CD4-positive, alpha-beta T cell treated with Interleukin-10 for 1 hour (primary cell): ENCODE measurements at regions not wholly inside any gene's neighbourhood (a gene's known extent, or its start where the extent isn't known, plus 50 kb on each side); places are given as distances from the start of the nearest gene placed in this dataset.

ENCODE experiments used
- DNase-seq: peaks from one replicate; pipeline ENCODE4 v3.0.0-alpha.2; 2020

DNA sequence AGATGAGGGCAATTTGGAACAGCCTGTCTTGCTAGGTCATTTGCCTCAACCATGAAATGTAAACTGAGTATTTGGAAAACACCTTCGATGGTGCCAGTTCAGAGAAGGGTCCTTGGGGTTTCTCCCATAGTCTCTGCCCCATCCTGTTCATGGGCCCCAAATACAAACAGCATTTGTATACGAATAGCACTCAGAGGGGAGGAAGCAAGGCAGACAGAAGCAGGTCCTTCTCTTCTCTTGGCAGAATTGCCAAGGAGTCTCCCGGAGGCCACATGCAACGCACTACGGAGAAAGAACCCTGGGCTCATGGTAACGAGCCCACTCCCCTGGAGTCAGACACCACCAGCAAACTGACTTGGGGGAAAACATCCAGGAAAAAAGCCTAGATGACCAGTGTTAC, 162.1 kb downstream of the RAB11FIP2 start:
- DNase-seq = no peak

DNA sequence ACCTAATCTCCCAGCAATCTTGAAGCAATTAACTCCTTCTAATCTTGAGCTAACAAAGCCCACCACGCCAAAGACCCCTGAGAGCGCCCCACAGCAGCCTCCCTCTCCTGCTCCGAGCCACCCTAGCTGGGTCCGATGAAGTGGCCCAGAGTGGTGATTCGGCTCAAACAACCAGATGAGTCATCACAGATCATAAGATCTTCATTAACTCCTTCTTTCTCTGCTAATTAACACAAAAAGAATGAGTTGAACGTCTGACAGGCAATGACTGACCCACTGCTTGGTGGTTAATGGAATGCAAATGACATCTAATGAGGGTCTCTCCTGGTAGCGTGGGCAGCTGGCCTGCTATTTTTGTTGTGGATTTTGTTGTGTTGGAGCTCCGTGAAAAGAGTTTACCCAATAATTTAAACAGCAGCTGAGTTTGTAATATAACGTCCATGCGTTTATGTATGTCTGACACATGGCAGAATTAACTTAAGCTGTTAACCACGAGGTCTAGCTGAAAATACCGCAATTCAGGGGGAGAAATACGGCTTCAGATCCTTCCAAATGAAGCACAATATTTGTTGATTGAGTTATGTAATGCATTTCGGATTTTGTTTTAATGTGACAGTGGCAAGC, 161.4 kb downstream of the RAB11FIP2 start:
- no peak for DNase-seq

DNA sequence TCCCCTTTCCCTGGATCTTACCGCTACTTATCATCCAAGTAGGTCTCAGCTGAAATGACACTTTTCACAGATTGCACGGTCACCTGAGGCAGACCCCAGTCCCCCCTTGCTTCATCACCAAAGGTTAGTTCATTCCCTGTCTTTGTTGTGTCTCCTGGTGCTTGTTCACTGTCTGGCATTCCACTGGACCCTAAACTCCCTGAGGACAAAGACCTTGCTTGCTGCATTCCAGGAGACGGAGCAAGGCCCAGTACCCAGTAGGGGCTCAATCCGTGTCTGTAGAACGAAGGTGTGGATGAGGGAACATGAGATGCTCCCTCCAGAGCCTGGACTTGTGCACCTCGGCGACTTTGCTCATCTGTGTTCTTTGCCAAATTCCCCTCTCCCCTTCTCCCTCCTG, 160.0 kb downstream of the RAB11FIP2 start:
- DNase-seq = no peak

DNA sequence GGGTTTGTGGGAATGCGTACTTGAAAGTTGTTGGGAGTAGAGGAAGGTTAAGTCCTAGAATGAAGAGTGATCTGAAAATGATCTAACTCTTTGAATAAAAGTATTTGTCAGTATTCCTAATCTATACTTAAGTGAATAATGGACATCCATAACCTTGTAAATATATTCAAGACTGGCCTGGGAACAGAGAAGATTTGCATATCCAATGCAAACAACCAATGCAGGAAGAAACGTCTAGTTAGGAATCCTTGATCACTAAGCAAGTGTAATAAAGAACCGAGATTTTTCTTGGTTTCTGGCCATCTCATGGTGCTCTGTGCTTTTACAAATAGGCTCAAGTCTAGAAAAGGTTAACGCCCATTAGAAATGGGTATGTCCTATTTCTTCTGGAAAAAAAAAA, 157.1 kb downstream of the RAB11FIP2 start:
- no peak for DNase-seq

DNA sequence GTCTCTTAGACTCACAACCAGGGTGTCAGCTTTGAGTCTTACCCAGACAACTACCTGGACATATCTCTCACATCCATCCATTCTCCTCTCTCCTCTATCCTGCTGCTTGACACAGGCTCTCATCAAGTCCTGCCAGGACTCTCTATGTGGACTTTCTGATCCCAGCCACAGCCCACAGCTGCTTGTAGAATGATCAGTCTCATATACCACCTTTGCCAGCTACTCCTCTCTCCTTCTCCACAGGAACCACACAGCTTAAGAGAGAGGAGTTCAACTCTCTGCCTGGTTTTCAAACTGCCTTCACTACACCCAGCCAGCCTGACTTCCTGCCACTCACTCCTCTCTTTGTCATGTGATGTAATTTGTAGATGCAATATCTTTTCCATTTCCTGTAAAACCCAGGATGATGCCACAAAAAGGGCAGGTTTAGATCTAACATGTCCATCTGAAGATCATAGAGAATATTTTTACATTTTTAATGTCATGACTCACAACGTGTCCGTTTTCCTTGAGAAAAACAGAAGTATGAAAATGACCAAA, 154.0 kb downstream of the RAB11FIP2 start:
- no peak for DNase-seq

DNA sequence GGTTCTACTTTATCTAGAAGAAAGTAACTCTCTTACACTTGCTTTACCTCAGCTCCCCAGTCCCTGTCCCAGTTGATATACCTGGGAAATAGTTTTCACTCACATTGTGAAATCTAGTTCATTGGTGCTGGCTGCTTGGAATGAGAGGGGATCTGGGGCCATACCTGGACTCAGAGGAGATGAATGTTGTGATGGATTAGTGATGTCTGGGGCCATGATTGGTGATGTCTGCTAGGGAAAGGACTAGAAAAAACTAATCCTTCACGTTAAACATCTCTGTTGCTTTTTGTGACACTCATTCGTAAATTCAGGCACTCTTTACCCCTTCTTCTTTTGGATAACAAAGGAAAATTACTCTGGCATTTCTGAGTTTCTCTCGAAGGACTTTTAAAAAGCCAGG, 152.4 kb downstream of the RAB11FIP2 start:
- DNase-seq = no peak

DNA sequence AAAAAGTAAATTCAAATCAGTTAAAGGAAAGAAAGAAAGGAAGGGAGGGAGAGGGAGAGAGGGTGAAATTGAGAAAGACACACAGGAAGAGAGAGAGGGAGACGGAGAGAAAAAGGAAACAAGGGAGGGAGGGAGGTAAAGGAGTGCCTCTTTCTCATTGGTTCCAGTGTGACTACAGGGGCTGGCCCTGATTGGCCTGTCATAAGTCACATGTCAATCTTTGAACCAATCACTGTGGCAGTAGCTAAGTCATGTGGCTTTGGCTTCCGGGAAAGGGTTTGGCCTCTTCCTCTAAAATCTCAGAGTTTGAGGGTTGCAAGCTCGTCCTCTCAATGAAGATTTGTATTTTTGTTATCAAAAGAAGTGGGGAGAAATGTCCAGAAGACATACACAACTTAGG, 150.2 kb downstream of the RAB11FIP2 start:
- no peak for DNase-seq

DNA sequence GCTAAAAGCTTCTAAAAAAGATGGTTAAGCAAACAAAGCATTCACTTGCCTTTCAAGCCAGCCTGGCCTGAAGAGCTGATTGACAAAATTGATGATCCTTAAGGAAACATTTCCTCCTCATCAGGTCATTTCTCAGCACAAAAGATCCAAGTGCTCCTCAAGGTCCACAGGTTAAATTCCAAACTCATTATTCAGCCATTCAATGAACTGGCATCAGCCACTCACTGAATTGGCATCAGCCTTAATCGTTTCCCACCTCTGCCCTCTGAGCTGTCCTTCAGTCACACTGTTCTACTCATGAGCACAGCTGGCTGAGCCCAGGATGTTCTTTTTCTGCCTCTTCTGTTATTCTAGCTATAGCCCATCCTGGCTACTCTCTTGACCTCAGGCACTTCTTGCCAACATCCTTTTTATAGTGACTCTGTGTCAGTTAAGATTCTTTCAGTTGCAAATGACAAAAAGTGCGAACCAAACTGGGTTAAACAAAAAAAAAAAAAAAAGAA, 147.5 kb downstream of the RAB11FIP2 start:
- DNase-seq = no peak

DNA sequence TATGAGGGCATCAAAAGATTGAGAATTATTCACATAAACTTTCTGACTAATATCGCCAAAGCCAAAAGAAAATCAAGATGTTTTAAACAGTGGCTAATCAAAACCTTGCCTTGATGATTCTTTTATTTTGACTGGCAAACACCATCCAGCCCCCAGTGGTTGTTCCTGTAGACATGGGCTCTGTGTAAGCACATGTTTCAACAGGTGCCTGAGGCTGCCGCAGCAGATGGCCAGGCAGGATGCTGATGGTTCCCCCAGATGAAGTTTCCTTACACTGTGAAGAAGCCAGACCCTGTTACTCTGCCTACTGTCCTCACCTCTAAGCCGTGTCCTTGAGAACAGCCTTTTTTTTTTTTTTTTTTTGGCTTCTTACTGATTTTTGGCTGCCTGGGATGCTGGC, 146.5 kb downstream of the RAB11FIP2 start:
- no peak for DNase-seq

DNA sequence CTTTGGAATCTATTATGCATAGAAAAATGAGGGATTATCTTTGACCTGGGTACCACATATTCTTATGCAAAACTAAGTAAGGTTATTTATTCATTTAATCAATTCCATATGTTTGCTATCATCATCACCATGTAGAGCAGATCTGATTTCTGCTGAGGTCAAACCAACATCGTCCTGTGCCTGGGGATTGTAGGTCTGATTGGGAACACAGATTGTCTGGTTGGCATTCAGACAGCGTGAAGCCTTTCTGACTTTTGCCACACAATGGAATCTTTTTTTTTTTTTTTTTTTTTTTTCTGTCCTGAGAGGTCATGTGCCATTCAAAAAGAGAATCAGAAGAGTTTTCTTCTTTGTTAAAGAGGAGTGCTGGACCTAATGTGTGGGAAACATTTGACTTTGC, 142.9 kb downstream of the RAB11FIP2 start:
- no peak for DNase-seq

DNA sequence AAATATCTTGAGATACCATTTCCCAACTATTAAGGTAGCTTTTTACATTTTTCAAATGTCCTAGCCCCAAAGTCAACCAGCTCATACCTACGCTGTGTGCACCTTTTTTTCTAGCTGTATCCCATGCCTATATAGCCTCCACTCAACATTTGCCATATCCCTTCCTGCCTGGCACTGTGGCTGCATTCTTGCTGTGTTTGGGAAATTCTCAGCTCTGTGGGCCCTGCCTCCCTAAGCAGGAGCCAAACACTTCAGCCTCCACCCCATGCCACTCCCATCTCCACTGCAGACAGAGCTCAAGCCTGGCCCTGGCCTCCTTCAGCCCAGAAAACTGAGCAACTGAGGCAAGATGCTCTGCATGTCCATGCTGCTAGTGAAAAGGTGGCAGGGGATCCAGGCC, 141.3 kb downstream of the RAB11FIP2 start:
- no peak for DNase-seq

DNA sequence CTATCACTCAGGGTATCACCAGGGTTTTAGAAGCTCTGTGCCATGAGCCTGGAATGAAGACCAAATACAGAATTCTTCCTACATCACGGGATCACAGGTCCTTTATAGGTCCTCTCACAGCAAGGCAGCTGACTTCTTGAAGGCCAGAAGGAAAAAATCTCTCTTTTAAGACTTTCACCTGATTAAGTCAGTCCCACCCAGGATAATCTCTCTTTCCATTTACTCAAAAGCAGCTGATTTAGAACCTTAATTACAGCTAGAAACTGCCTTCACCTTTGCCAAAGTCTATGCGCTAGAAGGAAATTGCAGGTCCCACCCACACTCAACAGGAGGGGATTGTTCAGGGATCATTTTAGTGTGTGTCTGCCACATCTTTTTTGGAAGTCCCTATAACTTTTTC, 135.1 kb downstream of the RAB11FIP2 start:
- DNase-seq = no peak

DNA sequence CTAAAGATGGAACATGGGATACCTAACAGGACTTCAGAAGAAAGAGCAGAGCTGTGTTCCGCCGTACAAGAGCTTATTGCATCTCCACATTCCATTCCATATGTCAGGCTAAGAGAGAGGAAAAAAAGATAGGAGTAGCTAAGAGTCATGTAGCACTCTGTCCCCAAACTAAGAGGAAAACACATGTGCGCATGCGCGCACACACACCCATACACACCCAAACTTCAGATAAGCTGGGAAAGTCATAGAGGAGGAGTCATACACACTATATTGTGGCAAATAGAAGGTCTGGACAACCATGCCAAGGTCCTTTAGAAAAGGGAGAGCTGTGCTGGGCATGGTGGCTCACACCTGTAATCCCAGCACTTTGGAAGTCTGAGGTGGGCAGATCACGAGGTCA, 132.4 kb downstream of the RAB11FIP2 start:
- no peak for DNase-seq

DNA sequence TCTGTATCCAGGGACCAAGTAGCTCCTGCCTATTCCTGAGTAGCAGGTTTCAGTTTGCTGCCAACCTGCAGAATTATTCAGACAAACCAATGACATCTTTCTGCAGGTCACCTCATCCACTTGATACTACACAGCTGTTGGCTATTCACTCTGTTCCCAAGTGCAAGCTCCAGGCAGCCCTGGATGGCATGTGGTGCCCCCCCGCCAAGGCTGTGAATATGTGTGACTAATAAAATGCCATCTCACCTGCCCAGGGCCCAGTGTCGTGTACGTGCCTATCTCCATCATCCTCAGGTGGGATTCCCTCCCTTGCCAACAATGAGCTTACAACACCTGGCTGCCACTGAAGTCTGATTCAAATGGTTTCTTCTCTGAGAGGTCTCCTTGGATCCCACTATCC, 125.8 kb downstream of the RAB11FIP2 start:
- no peak for DNase-seq

DNA sequence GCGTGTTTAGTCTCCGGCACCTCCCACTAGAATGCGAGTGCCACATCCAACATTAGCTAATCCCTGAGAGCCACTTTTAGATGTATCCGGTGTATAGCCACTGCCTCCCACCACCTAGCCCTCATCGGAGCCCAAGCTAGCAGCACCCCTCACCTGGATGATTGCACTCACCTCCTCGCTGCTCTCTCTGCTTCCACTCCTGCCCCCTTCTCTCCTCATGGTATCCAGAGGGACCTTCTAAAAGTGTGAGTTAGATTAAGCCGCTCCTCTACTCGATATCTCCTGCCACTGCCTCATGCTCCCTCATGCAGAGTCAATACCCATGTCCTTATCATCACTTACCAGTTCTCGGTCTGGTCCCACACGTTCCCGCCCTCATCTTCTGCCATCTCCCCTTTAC, 125.3 kb downstream of the RAB11FIP2 start:
- DNase-seq = no peak

DNA sequence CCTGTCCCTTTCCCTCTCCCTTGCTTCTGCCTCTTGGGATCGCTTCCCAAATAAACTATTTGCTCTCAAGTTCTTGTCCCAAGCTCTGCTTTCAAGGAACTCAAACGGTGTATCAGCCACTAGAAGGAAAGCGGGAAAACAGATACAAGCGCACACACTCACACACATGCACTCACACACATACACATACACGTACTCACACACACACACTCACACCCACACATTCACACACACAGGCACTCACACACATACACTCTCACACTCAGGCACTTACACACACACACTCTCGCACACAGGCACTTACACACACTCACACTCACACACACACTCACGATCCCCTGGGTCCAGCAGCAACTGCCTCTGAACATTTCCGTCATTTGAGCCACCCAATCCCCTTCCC, 121.9 kb downstream of the RAB11FIP2 start:
- DNase-seq = no peak

DNA sequence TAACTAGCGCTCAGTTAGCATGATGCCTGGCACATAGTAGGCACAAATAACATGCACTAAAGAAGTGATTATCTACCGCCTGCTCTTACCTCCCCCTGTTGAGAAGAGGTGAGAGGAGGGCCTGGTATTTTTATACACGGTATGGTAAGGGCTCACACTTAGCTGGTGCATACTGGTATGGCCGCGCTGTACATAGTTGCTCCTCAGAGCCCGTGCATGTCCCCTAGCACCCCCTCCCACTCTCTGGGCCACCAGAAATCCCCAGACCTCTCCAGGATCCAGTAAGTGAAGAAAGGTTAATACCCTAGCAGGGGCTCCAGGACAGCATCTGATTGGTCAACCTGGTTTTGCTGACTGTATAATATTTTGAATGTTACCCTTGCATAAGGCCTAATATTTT, 121.4 kb downstream of the RAB11FIP2 start:
- no peak for DNase-seq

DNA sequence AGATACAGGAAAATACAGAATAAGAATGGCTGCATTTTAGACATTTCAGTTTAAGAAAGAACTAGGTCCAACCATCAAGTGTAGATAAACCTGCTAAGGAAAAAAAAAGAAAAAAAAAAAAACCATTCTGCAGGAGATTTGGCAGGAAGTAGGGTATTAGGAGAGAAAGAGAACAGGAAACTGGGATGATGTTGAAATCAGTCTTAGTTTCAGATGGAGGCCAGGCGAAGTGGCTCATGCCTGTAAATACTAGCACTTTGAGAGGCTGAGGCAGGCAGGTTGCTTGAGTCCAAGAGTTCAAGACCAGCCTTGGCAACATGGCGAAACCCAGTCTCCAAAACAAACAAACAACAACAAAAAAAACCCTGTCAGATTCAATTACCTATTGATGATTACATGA, 120.2 kb downstream of the RAB11FIP2 start:
- DNase-seq = no peak

DNA sequence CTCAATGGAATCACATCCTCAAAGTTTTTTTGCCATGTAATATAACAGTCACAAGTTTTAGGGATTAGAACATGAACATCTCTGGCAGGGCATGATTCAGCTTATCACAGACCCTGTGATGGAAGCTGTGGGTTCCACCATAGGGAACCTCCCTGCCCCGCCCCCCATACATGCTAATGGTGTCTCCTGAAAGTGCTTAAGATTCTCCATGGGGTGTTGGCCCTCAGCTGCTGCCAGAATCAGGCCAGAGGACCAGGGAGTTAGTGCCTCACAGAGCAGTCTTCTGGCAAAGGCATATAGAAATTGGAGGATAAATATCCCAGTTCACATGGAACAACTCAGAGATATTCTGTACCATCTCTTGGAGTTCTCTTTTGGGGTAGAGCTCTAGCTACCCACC, 119.4 kb downstream of the RAB11FIP2 start:
- DNase-seq = no peak

DNA sequence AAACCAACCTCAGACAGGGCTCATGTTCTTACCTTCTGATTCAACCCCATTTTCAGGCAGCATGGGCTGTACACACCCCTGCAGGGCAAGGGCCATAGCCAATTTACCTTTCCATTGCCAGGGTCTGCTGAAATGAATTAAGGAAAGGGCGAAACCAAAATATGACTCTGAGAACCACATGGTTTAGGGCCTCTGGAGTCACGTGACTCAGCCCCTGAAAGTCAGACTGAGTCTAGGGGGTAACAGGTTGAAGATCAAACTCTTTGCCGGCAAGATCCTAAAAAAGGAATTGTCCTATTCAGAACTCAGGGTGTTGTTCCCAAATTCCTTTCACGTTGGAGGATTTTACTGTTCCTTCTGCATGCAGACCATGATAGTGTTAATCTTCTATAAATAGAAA, 118.9 kb downstream of the RAB11FIP2 start:
- DNase-seq = no peak

DNA sequence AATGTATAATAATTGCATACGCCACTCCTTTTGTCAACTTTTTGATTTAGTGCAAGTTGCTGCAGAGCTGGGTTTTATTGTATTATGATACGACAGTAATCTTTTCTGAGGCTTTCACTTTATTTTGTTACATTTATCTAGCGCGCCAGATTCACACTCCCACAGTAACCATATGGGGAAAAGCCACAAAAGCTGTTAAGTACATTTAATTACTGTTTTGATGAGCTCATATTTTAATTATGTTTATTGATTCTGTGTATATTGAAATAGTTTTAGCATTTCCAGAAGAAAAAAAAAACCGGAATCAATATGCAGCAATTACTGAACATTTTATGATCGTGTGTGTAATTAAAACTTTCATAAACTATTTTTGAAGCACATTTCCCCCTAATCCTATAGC, 118.5 kb downstream of the RAB11FIP2 start:
- DNase-seq = no peak

DNA sequence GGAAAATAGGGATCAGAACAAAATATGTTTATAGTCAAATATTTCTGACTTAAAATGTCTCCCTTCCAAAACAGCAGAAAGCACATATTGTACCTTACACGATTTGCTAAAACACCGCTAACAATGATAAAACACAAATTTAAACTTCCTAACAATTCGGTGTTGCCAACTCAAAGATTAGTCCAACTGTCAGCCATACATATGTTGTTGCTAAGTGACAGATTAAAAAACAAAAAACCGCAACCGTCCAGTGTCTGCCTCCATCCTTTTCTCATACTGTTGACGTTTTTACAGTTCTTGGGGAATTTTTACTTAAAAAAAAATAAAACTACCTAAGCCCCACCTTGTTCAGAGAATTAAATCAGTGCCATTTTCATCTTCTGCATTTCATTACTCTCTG, 118.0 kb downstream of the RAB11FIP2 start:
- DNase-seq = no peak

DNA sequence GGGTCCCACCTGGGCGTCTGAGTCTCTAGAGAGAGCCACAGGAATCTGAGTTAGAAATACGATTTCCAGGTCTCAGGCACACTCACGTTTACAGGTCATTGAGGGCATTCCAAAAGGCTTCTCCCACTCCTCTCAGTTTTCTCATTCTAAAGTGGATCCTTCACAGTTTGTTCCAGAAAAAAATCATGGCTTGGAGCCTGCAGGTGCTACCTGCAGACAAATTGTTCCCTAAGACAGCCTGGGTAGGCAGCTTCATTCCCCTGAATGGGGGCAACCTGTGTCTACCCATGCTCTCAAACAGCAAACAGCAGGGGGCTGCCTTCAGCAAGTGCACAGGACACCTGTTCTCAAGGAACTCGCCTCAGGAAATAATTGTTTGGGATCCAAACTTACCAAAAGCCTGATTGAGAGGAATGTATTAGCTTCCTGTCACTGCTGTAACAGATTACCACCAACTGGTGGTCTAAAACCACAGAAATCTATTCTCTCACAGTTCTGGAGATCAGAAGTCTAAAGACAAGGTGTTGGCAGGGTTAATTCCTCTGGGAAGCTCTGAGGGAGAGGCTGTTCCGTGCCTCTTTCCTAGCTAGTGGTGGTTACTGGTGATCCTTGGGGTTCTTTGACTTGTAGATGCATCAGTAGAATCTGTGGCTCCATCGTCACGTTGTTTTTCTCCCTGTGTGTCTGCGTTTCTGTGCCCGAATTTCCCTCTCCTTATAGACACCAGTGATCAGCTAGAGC, 117.2 kb downstream of the RAB11FIP2 start:
- no peak for DNase-seq

DNA sequence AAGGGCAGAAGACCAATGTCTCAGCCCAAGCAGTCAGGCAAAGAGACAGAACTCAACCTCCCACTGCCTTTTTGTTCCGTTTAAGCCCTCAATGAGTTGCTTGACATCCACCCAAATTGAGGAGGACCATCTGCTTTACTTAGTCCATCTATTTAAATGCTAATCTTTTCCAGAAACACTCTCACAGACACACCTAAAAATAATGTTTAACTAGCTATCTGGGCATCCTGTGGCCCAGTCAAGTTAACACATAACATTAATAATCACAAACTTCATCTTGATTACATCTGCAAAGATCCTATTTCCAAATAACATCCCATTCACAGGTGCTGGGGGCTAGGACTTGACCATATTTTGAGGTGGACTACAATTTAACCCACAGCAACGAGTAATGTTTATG, 115.7 kb downstream of the RAB11FIP2 start:
- DNase-seq = no peak

DNA sequence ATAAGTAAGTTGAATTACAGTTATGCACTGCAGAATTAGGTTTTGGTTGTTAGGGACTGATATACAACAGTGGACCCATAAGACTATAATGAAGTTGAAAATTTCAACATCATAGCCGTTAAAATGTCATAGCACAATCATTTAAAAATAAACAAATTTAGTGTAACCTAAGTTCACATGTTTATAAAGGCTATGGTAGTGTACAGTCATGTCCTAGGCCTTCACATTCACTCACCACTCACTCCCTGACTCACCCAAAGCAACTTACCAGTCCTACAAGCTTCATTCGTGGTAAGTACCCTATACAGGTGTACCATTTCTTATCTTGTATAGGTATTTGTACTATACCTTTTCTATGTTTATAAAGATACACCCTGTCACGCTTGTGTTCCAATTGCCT, 113.7 kb downstream of the RAB11FIP2 start:
- no peak for DNase-seq
